Gastrocnemius medialis (tissue), 4 donors: ENCODE measurements at regions not wholly inside any gene's neighbourhood (a gene's known extent, or its start where the extent isn't known, plus 50 kb on each side); places are given as distances from the start of the nearest gene placed in this dataset.

Experiments used
- CTCF ChIP-seq, 5 experiments: fragments of 450-650 bp in 3 of 5; fragments of 200-600 bp in 2 of 5; sonication (generic) in 2 of 5; IDR thresholded peaks in 4 of 5; conservative IDR thresholded peaks in 1 of 5; 1 replicate in 4 of 5; 2 replicates in 1 of 5; pipeline ENCODE4 v1.5.1; 2016 to 2019; ENCODE audit warnings: antibody characterized with exemption in 5 of 5, mild to moderate bottlenecking in 3 of 5, moderate library complexity in 3 of 5
- POLR2A ChIP-seq, 2 donors: fragments of 450-650 bp; IDR thresholded peaks; one replicate each; pipeline ENCODE4 v1.6.1; 2017; ENCODE audit warnings: antibody characterized with exemption in 2 of 2, mild to moderate bottlenecking in 2 of 2, moderate library complexity in 2 of 2

DNA sequence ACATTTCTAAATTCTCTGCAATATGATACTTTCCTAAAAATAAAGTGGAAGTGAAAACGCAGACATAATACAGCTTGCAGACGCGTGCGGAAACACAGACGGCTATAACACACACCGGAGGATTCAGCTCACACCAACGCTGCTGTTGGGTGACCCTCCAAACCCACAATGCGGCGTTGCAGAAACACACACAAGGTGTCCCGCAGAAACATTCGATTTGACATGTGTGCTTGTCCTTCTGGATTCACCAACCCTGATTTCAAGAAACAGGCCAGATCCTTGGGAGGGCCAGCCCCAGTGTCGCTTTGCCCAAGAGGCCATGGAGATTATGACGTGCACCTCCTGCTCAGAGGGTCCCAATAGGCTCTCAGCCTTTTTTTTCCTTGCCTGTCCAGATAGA lies 136.7 kb upstream of the TCERG1L start:
- TF ChIP-seq CTCF (IDR thresholded peaks at IDR 0.05 in 4 of 5, conservative IDR thresholded peaks at IDR 0.05 in 1 of 5) = no peak
- no peak for TF ChIP-seq POLR2A (IDR thresholded peaks at IDR 0.05)
